Stimulated activated effector memory CD8-positive, alpha-beta T cell treated with anti-CD3 and anti-CD28 coated beads, Interleukin-12 subunit alpha, Interleukin-12 subunit beta, amount 100 ng/mL, for 72 hours (primary cell): ENCODE measurements at regions not wholly inside any gene's neighbourhood (a gene's known extent, or its start where the extent isn't known, plus 50 kb on each side); places are given as distances from the start of the nearest gene placed in this dataset.

ENCODE experiments used
- ATAC-seq: fragments of 150-1000 bp; cut with Tn5 transposase; 2 replicates; pipeline ENCODE4 v1.10.0; 2021
- DNase-seq, 2 donors: peaks; one replicate each; pipeline ENCODE4 v3.0.0; 2021 to 2022; ENCODE audit warnings: low spot score in 2 of 2
- H3K27ac Mint-ChIP-seq: one replicate; pipeline ENCODE4 v1.8.0; 2022; ENCODE audit warnings: mild to moderate bottlenecking, mixed read lengths
- H3K36me3 Mint-ChIP-seq: one replicate; pipeline ENCODE4 v1.8.0; 2022; ENCODE audit warnings: mild to moderate bottlenecking, mixed read lengths
- H3K4me1 Mint-ChIP-seq: one replicate; pipeline ENCODE4 v1.8.0; 2022; ENCODE audit warnings: mixed read lengths
- H3K4me3 Mint-ChIP-seq: one replicate; pipeline ENCODE4 v1.8.0; 2022; ENCODE audit warnings: mild to moderate bottlenecking, mixed read lengths
- H3K9me3 Mint-ChIP-seq: one replicate; pipeline ENCODE4 v1.8.0; 2022; ENCODE audit warnings: mixed read lengths

DNA sequence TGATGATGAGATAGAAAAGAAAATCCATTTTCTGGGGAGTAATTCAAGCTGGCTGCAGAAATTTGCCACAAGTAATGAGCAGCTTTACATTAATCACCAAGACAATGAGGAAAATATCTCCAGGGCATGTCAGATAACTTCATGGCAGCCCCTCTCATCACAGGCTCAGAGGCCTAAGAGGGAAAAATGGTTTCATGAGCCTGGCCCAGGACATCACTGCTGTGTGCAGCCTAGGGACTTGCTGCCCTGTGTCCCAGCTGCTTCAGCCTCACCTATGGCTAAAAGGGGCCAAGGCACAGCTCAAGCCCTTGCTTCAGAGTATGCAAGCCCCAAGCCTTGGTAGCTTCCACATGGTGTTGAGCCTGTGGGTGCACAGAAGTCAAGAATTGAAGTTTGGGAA, 161.7 kb downstream of the OPA1 start:
- Mint-ChIP-seq H3K4me1 (no peaks in the 10 kb centered on the region), H3K9me3 (peaks cover 11% of the 10 kb centered on the region), H3K36me3 (no peaks in the 10 kb centered on the region), H3K27ac (no peak overlapping the region), H3K4me3 (no peak overlapping the region)
- no peak for ATAC-seq
- DNase-seq: peak in 1 of 2 donors; percentile 34

DNA sequence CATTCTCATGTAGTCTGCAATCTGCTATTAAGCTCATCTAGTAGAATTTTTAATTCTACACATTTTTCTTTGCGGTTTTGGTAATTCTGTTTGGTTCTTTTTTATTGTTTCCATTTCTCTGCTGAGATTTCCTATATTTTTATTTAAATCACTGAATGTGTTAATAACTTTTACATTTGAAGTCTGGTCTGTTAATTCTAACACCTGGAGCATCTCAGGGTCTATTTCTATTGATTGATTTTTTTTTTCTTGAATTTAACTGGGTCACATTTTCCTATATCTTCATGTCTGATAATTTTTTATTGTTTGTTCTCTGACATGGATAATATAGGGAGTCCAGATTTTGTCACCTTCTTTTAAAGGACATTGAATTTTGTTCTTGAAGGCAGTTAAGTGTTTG, 163.5 kb downstream of the OPA1 start:
- no peak overlapping the region for H3K4me3 Mint-ChIP-seq
- H3K9me3 Mint-ChIP-seq: peaks cover 11% of the 10 kb centered on the region
- ATAC-seq (no peak), DNase-seq (no peak)
- H3K36me3 Mint-ChIP-seq: no peaks in the 10 kb centered on the region
- H3K27ac Mint-ChIP-seq: no peak overlapping the region
- no peaks in the 10 kb centered on the region for H3K4me1 Mint-ChIP-seq

DNA sequence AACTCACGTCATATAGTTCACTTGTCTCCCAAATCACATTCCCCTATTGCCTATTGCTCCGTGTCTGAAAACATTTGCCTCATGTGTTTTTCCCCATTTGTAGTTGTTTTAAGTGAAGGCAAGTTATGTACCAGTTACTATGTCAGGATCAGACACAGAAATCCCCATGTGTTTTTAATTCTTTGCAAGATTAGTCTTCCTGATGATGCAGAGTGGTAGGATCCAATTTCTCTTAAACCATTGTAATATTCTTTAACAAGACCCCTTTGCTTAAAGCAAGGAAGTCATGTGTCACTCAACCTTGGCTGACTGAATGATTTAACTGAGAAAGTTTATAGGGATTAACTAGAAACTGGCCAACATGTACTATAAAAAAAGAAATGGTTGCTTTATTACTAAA, 164.4 kb downstream of the OPA1 start:
- H3K9me3 Mint-ChIP-seq: peaks cover 11% of the 10 kb centered on the region
- DNase-seq (no peak), ATAC-seq (no peak)
- no peaks in the 10 kb centered on the region for H3K4me1 Mint-ChIP-seq
- H3K4me3 Mint-ChIP-seq: no peak overlapping the region
- H3K27ac Mint-ChIP-seq: no peak overlapping the region
- H3K36me3 Mint-ChIP-seq: no peaks in the 10 kb centered on the region

DNA sequence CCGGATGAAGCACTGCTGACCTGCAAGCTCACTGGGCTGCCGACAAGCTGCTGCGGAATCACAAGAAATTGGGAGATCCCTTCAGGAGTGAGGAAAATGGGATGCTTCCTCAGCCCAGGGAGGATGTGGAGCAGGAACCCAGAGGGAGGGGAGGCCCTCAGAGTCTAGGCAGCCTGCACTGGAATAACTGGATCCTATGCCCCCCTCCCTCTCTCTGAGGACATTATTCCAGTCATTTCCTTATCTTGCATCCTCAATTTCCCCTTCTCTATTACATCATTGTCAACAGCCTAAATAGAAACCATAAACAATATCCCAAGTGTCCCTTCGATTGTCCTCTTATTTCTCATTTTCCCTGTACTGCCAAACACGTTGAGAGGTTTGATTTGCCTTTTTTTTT, 169.0 kb downstream of the OPA1 start:
- ATAC-seq (no peak), DNase-seq (peak in 1 of 2 donors; percentile 18)
- H3K9me3 Mint-ChIP-seq: peaks cover 4% of the 10 kb centered on the region
- no peak overlapping the region for H3K27ac Mint-ChIP-seq
- H3K4me3 Mint-ChIP-seq: no peak overlapping the region
- H3K36me3 Mint-ChIP-seq: no peaks in the 10 kb centered on the region
- H3K4me1 Mint-ChIP-seq: no peaks in the 10 kb centered on the region

DNA sequence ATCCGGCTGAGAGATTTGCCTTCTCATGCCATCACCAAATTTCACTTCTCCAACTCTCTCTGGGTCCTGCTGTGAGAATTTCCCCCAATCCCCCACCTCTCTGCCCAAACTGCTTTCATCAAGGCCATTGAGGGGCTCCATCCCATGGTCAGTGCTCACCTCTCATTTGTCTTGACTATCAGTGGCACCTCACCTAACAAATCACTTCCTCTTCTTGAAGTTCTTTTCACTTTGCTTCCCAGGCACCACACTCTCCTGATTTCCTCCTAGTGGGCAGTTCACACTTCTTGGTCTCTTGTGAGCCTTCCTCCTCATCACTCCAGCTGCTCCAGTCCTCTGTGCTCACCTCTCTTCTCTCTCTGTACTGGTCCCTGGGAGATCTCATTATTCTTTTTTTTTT, 169.6 kb downstream of the OPA1 start:
- Mint-ChIP-seq H3K4me1 (no peaks in the 10 kb centered on the region), H3K36me3 (no peaks in the 10 kb centered on the region), H3K9me3 (no peaks in the 10 kb centered on the region), H3K4me3 (no peak overlapping the region), H3K27ac (no peak overlapping the region)
- ATAC-seq (no peak), DNase-seq (peak in 1 of 2 donors; percentile 13)

DNA sequence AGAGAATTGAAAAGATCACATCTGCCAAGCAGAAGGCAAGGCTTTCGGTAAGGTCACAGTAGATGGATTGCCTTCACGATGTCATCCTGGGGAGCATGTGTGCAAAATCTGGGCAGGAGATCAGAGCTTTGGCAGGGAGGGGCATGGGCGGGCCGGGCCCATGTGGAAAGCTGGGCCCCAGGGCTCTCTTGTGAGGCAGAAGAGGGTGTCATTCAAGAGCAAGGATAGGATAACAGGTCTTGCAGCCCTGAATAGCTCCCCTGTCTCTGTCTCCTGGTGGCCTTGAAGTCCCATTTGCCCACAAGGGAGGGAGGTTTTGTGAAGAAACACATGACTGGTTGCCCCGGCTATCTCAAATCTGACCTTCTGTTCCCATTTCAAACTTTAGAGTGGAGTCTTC, 172.0 kb downstream of the OPA1 start:
- Mint-ChIP-seq H3K4me1 (no peaks in the 10 kb centered on the region), H3K9me3 (no peaks in the 10 kb centered on the region), H3K4me3 (no peak overlapping the region), H3K36me3 (no peaks in the 10 kb centered on the region), H3K27ac (no peak overlapping the region)
- DNase-seq (peak in 1 of 2 donors; percentile 38), ATAC-seq (no peak)

DNA sequence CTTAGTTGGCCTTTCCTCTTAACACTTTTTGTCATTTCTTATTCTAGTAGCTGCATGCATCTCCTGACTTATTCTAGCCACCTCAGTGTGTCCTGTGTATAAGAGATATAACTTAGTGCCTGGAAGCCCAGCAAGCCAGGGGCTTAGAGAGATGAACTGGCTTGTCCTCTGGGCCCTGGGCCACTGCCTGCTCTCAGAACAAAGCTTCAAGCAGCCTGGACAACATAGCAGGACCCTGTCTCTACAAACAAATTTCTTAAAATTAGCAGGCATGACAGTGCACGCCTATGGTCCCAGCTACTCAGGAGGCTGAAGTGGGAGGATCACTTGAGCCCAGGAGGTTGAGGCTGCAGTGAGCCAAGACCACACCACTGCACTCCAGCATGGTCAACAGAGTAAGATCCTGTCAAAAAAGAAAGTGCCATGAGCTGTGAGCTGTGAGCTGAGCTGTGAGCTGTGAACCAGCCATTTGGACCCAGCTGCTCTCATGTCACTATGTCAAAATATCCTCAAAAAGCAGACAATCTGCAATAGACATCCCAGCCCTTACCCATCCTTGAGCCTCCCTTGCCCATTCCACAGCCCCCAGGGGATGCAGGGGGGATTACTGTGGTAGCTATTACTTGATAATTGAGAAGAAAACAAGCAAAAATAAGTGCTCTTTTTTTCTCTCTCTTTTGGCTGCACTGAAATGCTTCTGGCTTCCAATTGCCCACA, 174.5 kb downstream of the OPA1 start:
- no peak overlapping the region for H3K4me3 Mint-ChIP-seq
- H3K27ac Mint-ChIP-seq: no peak overlapping the region
- H3K36me3 Mint-ChIP-seq: no peaks in the 10 kb centered on the region
- ATAC-seq (no peak), DNase-seq (peak in 1 of 2 donors; percentile 37)
- H3K9me3 Mint-ChIP-seq: no peaks in the 10 kb centered on the region
- H3K4me1 Mint-ChIP-seq: no peaks in the 10 kb centered on the region

DNA sequence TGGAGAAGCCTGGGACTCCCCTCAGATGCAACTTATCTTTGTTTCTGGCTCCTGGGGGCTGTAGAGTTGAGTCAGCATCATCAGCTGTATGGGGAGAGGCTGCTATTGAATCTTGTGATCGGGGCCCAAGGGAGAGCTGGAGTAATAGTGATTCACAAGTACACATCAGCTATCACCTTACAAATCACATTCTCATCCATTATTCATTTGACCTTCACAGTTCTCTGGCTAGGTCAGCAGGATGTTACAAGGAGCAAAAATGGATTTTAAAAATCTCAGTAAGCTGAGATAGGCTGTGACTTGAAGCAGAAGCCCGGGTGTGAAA, 175.0 kb downstream of the OPA1 start:
- ATAC-seq: no peak
- H3K36me3 Mint-ChIP-seq: no peaks in the 10 kb centered on the region
- DNase-seq: no peak

DNA sequence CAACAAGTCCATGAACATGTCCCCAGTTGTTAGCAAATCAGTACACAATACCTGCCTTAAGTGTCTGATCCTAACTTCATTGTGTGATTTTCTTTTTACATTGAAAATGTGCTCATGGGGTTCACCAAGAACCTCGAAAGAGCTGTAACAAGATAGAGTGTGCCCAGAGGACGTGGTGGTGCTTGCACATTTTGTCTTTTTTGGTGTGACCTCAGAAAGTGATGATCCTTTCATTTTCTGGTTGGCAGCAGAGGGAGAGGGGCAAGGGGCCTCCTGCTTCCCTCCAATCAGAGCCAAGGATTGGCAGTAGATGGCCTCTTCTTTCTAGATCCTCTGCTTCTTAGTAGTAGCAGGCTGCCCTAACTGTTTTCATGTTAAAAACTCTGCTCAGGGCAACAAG, 176.4 kb downstream of the OPA1 start:
- Mint-ChIP-seq H3K27ac (no peak overlapping the region), H3K4me3 (no peak overlapping the region), H3K4me1 (no peaks in the 10 kb centered on the region), H3K36me3 (no peaks in the 10 kb centered on the region), H3K9me3 (no peaks in the 10 kb centered on the region)
- no peak for ATAC-seq
- peak in 1 of 2 donors; percentile 6 for DNase-seq

More for the DNA sequence above, 175.0 kb downstream of the OPA1 start:
- Mint-ChIP-seq H3K27ac (no peak overlapping the region), H3K4me1 (no peaks in the 10 kb centered on the region), H3K9me3 (no peaks in the 10 kb centered on the region), H3K4me3 (no peak overlapping the region)

DNA sequence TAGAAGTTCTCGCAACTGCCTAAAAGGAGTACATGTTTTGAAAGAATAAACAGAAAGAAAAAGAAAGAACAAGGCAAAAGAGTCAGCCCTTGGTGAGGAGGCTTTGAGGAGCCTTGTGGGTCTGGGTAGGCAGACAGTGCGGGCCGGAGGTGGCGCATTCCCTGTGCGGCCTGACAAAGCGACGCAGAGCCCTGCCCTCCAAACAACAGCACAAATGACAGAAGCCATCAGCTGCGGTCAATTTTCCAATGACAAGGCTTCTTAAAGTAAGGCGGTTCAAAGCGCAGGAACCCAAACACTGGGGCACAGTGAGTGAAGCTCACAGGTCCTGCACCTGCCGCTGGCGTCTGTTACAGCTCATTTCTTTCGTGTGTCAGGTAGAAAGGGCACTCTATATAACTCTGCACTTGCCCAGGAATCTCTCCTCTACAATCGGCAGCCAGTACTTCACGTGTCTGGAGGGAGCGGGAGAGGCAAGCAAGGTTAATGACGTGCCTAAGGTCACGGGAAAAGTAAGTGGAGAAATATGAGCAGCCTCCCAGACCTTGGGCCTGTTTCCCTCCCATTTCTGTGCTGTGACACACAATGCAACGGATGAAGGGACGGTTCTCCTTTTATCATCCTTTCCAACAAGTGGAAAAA, 178.1 kb downstream of the OPA1 start:
- Mint-ChIP-seq H3K4me3 (no peak overlapping the region), H3K9me3 (no peaks in the 10 kb centered on the region), H3K4me1 (no peaks in the 10 kb centered on the region), H3K36me3 (no peaks in the 10 kb centered on the region), H3K27ac (no peak overlapping the region)
- no peak for ATAC-seq
- peak in 1 of 2 donors; percentile 42 for DNase-seq

DNA sequence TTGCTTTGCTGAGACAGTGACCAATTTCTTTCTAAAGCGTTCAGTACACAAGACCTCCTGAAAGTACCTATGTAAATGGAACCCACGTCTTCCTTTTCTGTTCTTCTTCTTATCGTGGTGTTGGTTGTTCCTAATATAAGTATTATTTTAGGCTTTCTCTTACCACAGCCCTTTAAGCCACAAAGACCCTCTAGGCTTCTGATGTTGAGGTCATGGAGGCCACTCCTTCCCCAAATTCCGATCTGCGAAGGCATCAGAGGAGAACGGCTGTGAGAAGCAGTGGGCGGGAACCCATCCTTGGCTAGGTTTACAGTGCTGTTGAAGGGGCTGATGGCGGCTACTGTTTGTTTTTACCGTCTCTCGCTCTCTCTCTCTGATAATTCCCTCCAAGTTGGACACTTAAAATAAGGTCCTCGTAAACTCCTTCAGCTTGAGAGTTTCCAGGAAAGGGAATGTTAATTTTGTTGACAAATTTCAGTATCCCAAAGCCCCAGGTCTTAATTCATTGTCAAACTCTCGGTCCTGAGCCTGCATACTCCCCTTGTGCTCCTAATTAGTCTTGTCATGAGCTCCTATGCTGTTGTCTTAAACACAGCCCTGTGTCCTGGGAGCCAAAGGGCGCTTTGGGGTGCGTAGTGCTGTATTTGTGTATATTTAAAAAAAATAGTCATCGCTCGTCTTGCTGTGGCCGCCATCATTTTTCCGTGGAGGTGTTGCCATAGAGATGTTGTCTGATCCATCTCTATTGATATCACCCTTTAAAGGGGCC, 178.8 kb downstream of the OPA1 start:
- Mint-ChIP-seq H3K27ac (no peak overlapping the region), H3K9me3 (no peaks in the 10 kb centered on the region), H3K4me1 (no peaks in the 10 kb centered on the region), H3K36me3 (no peaks in the 10 kb centered on the region), H3K4me3 (no peak overlapping the region)
- DNase-seq (peak in 1 of 2 donors; percentile 28), ATAC-seq (no peak)

DNA sequence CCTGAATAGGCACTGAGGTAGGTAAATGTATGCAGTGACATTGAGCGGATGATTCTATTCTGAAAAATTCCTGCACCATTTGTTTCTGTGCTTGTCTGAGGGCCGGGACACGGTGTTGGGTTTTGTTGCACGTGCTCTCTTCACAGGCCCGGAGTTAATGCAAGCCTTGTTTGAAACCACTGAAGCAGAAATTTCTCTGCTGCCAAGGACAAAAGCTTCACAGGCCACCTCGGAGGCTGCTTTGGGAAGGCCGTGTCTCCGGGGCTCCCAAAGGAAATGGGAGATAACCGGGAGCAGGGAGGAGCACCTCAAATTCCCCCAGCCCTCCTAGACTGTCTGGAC, 179.4 kb downstream of the OPA1 start:
- no peak overlapping the region for H3K27ac Mint-ChIP-seq
- no peak overlapping the region for H3K4me3 Mint-ChIP-seq
- DNase-seq: peak in 1 of 2 donors; percentile 23
- ATAC-seq: no peak
- H3K36me3 Mint-ChIP-seq: no peaks in the 10 kb centered on the region
- no peaks in the 10 kb centered on the region for H3K4me1 Mint-ChIP-seq
- H3K9me3 Mint-ChIP-seq: no peaks in the 10 kb centered on the region

DNA sequence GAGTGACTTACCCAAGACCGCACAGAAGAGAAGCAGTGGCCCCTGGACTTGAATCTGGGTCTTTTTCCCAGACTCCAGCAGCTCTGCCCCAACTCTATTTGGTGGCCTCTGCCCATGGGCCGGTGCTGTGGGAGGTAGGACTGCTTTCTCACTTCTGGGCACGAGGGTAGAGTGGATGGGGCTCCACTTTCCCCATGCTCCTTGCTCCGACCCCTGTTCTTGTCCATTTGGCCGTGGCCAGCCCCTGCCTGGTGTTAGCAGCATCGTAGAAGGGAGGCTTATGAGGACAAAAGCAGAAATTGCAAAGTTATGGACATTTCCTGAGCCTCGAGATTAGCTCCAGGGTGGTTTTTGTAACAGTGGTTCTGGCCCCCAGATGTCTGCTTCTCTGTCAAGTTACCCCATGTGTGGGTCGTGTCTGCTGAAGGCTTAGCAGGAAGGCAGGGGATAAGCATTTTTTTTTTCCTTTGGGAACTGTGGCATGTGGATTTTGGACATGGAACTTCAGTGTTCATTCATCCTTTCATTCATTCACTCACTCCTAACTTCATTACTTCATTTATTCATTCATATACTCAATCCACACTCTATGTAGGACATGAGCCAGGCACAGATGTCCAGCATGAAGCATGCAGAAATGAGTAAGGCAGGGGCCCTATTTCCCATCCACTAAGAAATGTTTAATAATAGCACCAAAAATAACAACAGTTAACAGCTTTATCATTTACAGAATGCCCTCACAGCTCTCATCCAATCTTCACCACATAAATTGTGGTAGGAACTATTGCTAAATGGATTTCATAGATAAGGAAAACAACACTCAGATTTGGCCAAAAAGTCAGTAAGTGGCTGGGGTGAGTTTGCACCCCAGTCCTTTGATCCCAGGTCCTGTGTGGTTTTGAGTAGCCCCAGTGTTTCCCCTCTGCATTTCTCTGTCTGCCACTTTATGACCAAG, 180.5 kb downstream of the OPA1 start:
- H3K4me3 Mint-ChIP-seq: no peak overlapping the region
- H3K27ac Mint-ChIP-seq: no peak overlapping the region
- ATAC-seq: no peak
- no peak for DNase-seq
- no peaks in the 10 kb centered on the region for H3K4me1 Mint-ChIP-seq
- H3K36me3 Mint-ChIP-seq: no peaks in the 10 kb centered on the region
- no peaks in the 10 kb centered on the region for H3K9me3 Mint-ChIP-seq

DNA sequence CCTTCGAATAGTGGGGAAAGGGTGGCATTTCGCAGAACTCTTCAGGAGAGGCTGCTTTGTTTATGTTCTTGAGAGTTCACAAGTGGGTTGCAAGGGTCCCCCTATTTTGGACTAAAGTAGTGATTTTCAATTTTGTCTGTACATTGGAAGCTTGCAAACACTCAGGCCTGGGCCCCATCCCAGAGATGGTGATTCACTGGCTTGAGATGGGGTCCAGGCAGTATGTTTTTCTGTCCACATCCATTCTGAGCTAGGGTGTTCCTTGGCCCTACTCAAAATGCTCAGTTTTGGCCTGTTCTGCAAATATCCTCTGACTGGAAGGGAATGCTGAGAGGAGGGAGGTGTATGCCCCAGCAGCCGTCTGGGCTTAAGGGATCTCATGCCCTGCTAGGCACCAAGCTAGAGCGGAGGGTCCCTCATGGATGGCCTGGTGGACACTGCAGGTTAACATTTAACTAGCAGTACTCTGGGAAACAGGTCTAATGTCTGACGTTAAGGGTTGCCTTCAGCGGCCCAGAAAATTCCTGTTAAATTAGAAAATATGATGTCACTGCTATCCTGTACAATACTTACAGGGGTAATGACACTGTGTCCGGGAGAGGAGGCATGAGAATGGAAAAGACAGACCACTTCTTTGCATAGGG, 181.4 kb downstream of the OPA1 start:
- ATAC-seq: no peak
- no peaks in the 10 kb centered on the region for H3K9me3 Mint-ChIP-seq
- H3K4me3 Mint-ChIP-seq: no peak overlapping the region
- H3K4me1 Mint-ChIP-seq: no peaks in the 10 kb centered on the region
- no peak for DNase-seq
- H3K36me3 Mint-ChIP-seq: no peaks in the 10 kb centered on the region
- no peak overlapping the region for H3K27ac Mint-ChIP-seq

DNA sequence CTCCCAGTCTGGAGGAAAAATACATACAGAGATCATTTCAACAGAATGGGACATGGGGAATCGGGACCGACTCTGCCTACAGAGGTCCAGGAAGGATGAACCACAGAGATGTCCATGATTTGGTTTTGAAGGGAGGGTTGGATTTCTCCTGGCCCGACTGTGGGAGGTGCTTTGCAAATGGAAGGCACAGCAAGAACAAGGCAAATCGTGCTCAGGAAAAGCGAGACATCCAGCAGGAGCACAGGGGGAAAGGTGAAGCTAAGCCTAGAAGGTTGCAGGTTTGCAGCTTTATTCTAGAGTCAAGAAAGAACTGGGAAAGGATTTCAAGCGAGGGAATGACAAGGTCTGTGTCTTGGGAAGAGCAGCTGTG, 181.9 kb downstream of the OPA1 start:
- no peak for DNase-seq
- no peak overlapping the region for H3K4me3 Mint-ChIP-seq
- no peak for ATAC-seq
- no peaks in the 10 kb centered on the region for H3K4me1 Mint-ChIP-seq
- H3K9me3 Mint-ChIP-seq: no peaks in the 10 kb centered on the region
- H3K36me3 Mint-ChIP-seq: no peaks in the 10 kb centered on the region
- H3K27ac Mint-ChIP-seq: no peak overlapping the region
